ENCODE measurements at regions not wholly inside any gene's neighbourhood (a gene's known extent, or its start where the extent isn't known, plus 50 kb on each side); places are given as distances from the start of the nearest gene placed in this dataset.

- in situ Hi-C loops (cut with HindIII; ENCODE audit: low sequenced_read_pairs), result no loop called here
- DNase-seq (ENCODE audit: low read depth), result no peak
- H3K4me3 ChIP-seq (ENCODE audit: low read depth, low read length), result no peak overlapping the region
- TF ChIP-seq CTCF (IDR thresholded peaks at IDR 0.05; ENCODE audit: low read depth, low read length, missing control alignments), result no peak
These were observed 83.5 kb upstream of the DTNA start for GRCh38 chr18:34626404-34627136.

GRCh38 chr18:34627137-34627920 is 82.8 kb upstream of the DTNA start:
- in situ Hi-C loops (cut with HindIII; ENCODE audit: low sequenced_read_pairs), result no loop called here
- no peak for DNase-seq (ENCODE audit: low read depth)
- no peak overlapping the region for H3K4me3 ChIP-seq (ENCODE audit: low read depth, low read length)
- no peak for TF ChIP-seq CTCF (IDR thresholded peaks at IDR 0.05; ENCODE audit: low read depth, low read length, missing control alignments)

GRCh38 chr18:34631093-34631966 is 78.8 kb upstream of the DTNA start:
- H3K4me3 ChIP-seq (ENCODE audit: low read depth, low read length), result no peak overlapping the region
- TF ChIP-seq CTCF (IDR thresholded peaks at IDR 0.05; ENCODE audit: low read depth, low read length, missing control alignments), result no peak
- in situ Hi-C loops (cut with HindIII; ENCODE audit: low sequenced_read_pairs), result no loop called here
- no peak for DNase-seq (ENCODE audit: low read depth)

GRCh38 chr18:34632321-34632720 is 77.8 kb upstream of the DTNA start:
- DNase-seq (ENCODE audit: low read depth), result no peak
- no peak overlapping the region for H3K4me3 ChIP-seq (ENCODE audit: low read depth, low read length)
- no peak for TF ChIP-seq CTCF (IDR thresholded peaks at IDR 0.05; ENCODE audit: low read depth, low read length, missing control alignments)
- in situ Hi-C loops (cut with HindIII; ENCODE audit: low sequenced_read_pairs), result no loop called here

- in situ Hi-C loops (cut with HindIII; ENCODE audit: low sequenced_read_pairs), result no loop called here
- no peak overlapping the region for H3K4me3 ChIP-seq (ENCODE audit: low read depth, low read length)
- no peak for TF ChIP-seq CTCF (IDR thresholded peaks at IDR 0.05; ENCODE audit: low read depth, low read length, missing control alignments)
- DNase-seq (ENCODE audit: low read depth), result no peak
These were observed 76.7 kb upstream of the DTNA start for GRCh38 chr18:34633368-34633767.

- no peak for TF ChIP-seq CTCF (IDR thresholded peaks at IDR 0.05; ENCODE audit: low read depth, low read length, missing control alignments)
- in situ Hi-C loops (cut with HindIII; ENCODE audit: low sequenced_read_pairs), result no loop called here
- no peak for DNase-seq (ENCODE audit: low read depth)
- H3K4me3 ChIP-seq (ENCODE audit: low read depth, low read length), result no peak overlapping the region
These were observed 72.8 kb upstream of the DTNA start for GRCh38 chr18:34637094-34637801.

All from astrocyte of the cerebellum (primary cell).